Fibroblast of lung (primary cell): ENCODE measurements at regions not wholly inside any gene's neighbourhood (a gene's known extent, or its start where the extent isn't known, plus 50 kb on each side); places are given as distances from the start of the nearest gene placed in this dataset.
A peak's percentile ranks its signal among the peaks of the same experiment; 100 is the strongest.

Experiments used
- DNase-seq, 2 donors: peaks; one replicate each; pipeline versions ENCODE4 v3.0.0 to v3.0.0-alpha.2; 2010; ENCODE audit warnings: low read depth in 2 of 2
- H2AFZ ChIP-seq: 2 replicates; pipeline ENCODE4 v1.5.1; 2012; ENCODE audit warnings: low read length, control low read depth, inconsistent platforms
- H3K27ac ChIP-seq: 2 replicates; pipeline ENCODE4 v1.5.1; 2011; ENCODE audit warnings: low read length, control low read depth; ENCODE audit not compliant: insufficient read depth
- H3K27me3 ChIP-seq: 2 replicates; pipeline ENCODE4 v1.5.1; 2011; ENCODE audit warnings: mild to moderate bottlenecking, low read length; ENCODE audit not compliant: control insufficient read depth, insufficient read depth
- H3K36me3 ChIP-seq: 2 replicates; pipeline ENCODE4 v1.5.1; 2011; ENCODE audit warnings: low read length; ENCODE audit not compliant: control insufficient read depth, insufficient read depth
- H3K4me1 ChIP-seq: 2 replicates; pipeline ENCODE4 v1.5.1; 2011; ENCODE audit warnings: low read length; ENCODE audit not compliant: control insufficient read depth, insufficient read depth; ENCODE audit errors: extremely low read depth
- H3K4me2 ChIP-seq: 2 replicates; pipeline ENCODE4 v1.5.1; 2011; ENCODE audit warnings: low read length, control low read depth; ENCODE audit not compliant: insufficient read depth; ENCODE audit errors: extremely low read depth
- H3K4me3 ChIP-seq, 4 experiments: fragments of 200-600 bp in 1 of 4; sonication (generic) in 1 of 4; replicated peaks in 1 of 4; 2 replicates each; pipeline ENCODE4 v1.5.1; 2011 to 2016; ENCODE audit warnings: low read length in 4 of 4, low read depth in 3 of 4, mild to moderate bottlenecking in 3 of 4, control low read depth in 2 of 4, inconsistent platforms in 1 of 4, mixed read lengths in 1 of 4; ENCODE audit not compliant: insufficient read depth in 1 of 4; ENCODE audit errors: control extremely low read depth in 1 of 4
- H3K79me2 ChIP-seq: 2 replicates; pipeline ENCODE4 v1.5.1; 2012; ENCODE audit warnings: mild to moderate bottlenecking, low read length, inconsistent platforms; ENCODE audit not compliant: control insufficient read depth, insufficient read depth
- H3K9ac ChIP-seq: 2 replicates; pipeline ENCODE4 v1.5.1; 2011; ENCODE audit warnings: mild to moderate bottlenecking, low read length, control low read depth; ENCODE audit not compliant: insufficient read depth
- H3K9me3 ChIP-seq: 2 replicates; pipeline ENCODE4 v1.5.1; 2012; ENCODE audit warnings: low read depth, low read length; ENCODE audit not compliant: control insufficient read depth, insufficient read depth
- H4K20me1 ChIP-seq: 2 replicates; pipeline ENCODE4 v1.5.1; 2011; ENCODE audit warnings: low read length; ENCODE audit not compliant: control insufficient read depth, insufficient read depth; ENCODE audit errors: extremely low read depth
- EZH2 ChIP-seq: IDR thresholded peaks from 2 replicates; pipeline ENCODE4 v1.5.1; 2012; ENCODE audit warnings: low read length, control low read depth, mild to moderate bottlenecking; ENCODE audit errors: missing control alignments
- TF ChIP-seq, protein P1 (sequence below), 2 donors: IDR thresholded peaks in 1 of 2; conservative IDR thresholded peaks in 1 of 2; 1 replicate in 1 of 2; 2 replicates in 1 of 2; pipeline ENCODE4 v1.5.1; 2011 to 2012; ENCODE audit warnings: low read length in 2 of 2, control low read depth in 1 of 2, inconsistent platforms in 1 of 2, low read depth in 1 of 2, mild to moderate bottlenecking in 1 of 2

DNA sequence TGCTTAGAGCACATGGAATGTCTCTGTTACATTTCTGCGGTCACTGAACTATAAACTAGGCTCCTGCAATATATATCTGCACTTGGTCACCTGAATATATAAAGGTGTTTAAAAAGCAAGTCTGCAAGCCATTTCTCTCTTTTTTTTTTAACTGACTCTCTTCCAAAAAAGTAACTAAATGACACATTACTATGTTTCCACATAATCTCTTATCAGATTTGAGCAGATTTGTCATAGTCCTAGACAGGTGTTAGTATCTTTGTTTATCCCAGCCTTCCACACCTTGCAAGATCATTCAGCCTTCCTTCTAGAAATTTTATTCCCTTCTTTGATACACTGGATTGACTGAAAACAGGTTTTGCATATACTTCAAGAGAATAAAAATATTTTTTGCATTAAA is 86.7 kb upstream of the KLF7 start:
- H3K36me3 ChIP-seq = no peaks in the 10 kb centered on the region
- TF ChIP-seq EZH2 = no peak
- TF ChIP-seq, protein P1, sequence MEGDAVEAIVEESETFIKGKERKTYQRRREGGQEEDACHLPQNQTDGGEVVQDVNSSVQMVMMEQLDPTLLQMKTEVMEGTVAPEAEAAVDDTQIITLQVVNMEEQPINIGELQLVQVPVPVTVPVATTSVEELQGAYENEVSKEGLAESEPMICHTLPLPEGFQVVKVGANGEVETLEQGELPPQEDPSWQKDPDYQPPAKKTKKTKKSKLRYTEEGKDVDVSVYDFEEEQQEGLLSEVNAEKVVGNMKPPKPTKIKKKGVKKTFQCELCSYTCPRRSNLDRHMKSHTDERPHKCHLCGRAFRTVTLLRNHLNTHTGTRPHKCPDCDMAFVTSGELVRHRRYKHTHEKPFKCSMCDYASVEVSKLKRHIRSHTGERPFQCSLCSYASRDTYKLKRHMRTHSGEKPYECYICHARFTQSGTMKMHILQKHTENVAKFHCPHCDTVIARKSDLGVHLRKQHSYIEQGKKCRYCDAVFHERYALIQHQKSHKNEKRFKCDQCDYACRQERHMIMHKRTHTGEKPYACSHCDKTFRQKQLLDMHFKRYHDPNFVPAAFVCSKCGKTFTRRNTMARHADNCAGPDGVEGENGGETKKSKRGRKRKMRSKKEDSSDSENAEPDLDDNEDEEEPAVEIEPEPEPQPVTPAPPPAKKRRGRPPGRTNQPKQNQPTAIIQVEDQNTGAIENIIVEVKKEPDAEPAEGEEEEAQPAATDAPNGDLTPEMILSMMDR (conservative IDR thresholded peaks at IDR 0.05 in 1 of 2, IDR thresholded peaks at IDR 0.05 in 1 of 2; ENCODE audit: low read depth in 1 of 2, low read length in 2 of 2) = no peak
- H3K27ac ChIP-seq = no peak overlapping the region
- H3K9me3 ChIP-seq = no peaks in the 10 kb centered on the region
- no peak overlapping the region for H3K9ac ChIP-seq
- H3K4me1 ChIP-seq = peaks cover 45% of the 10 kb centered on the region
- no peaks in the 10 kb centered on the region for H3K79me2 ChIP-seq
- no peak overlapping the region for H3K4me2 ChIP-seq
- DNase-seq = no peak
- H3K27me3 ChIP-seq = no peaks in the 10 kb centered on the region
- no peak overlapping the region for H3K4me3 ChIP-seq
- H4K20me1 ChIP-seq = no peaks in the 10 kb centered on the region
- no peak overlapping the region for H2AFZ ChIP-seq

DNA sequence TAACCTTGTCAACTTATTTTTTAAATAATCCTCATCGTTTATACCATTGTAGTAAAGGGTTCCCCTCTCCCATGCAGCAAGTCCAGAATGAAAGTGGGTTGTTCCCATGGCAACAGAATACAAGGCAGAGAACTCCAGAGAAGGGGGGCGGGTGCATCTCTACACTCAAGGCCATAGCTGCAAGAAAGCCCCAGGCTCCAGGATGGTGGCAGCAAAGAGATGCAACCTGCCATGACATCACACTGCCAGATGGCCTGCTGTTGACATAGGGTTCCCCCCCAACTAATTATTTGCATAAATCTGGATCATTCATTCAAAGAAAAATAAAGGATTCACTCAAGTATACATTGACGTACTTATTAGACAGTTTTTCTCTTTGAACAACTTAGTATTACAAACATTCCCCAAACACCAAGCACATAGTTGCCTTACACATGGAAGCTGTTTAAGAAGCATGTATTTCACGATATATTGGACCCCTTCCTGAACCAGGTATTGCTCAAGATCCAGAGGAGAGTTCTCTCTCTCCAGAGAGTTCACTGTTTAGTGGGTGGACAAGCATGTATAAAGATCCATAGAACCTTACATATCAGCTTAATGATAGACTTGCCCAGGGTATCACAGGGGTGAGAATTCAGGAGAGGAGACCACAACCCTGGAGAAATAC is 87.4 kb upstream of the KLF7 start:
- H4K20me1 ChIP-seq = no peaks in the 10 kb centered on the region
- H3K4me2 ChIP-seq = no peak overlapping the region
- H3K9me3 ChIP-seq = no peaks in the 10 kb centered on the region
- H3K27ac ChIP-seq = peak overlapping the region; percentile 91
- H3K4me3 ChIP-seq = no peak overlapping the region
- peak in 1 of 2 donors; percentile 45 for DNase-seq
- H3K79me2 ChIP-seq = no peaks in the 10 kb centered on the region
- H3K4me1 ChIP-seq = peaks cover 52% of the 10 kb centered on the region
- no peaks in the 10 kb centered on the region for H3K27me3 ChIP-seq
- H3K36me3 ChIP-seq = no peaks in the 10 kb centered on the region
- no peak overlapping the region for H2AFZ ChIP-seq
- H3K9ac ChIP-seq = no peak overlapping the region
- no peak for TF ChIP-seq EZH2
- TF ChIP-seq, protein P1 (conservative IDR thresholded peaks at IDR 0.05 in 1 of 2, IDR thresholded peaks at IDR 0.05 in 1 of 2; ENCODE audit: low read depth in 1 of 2, low read length in 2 of 2) = no peak

DNA sequence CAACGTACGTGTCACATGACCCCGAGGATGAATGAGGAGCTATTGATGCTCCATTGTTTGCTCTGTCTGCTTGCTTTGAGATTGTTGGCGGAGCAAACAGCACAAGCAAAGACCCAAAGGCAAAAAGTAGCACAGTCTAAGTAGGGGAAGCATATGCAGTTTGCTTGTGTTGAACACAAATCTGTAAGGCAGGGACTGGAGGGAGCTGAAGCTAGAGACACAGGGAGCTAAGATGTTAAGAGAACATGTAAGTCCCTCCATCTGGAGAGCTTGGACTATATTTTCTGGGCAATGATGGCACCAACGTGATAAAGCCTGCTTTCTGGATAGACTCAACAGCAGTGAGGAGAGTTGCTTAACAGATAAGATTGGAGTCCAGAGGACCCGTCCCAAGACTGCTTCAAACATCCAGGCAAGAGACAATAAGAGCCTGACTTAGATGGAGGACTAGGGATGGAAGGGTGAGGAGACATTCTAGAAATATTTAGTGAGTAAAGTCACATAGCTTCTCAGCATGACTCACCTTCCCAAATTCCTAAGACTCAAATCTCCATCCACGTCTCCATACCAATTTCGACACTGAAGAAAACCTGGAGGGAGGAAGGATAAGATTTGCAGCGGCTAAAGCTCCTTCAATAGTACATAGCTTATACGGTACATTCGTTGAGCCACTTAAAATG is 88.1 kb upstream of the KLF7 start:
- peak; percentile 67 to 98 for DNase-seq
- peak overlapping the region; percentile 74 for H3K4me2 ChIP-seq
- H3K4me3 ChIP-seq = no peak overlapping the region
- H3K9ac ChIP-seq = no peak overlapping the region
- H2AFZ ChIP-seq = peak overlapping the region; percentile 42
- no peaks in the 10 kb centered on the region for H3K36me3 ChIP-seq
- peak overlapping the region; percentile 91 for H3K27ac ChIP-seq
- no peaks in the 10 kb centered on the region for H4K20me1 ChIP-seq
- TF ChIP-seq EZH2 = no peak
- TF ChIP-seq, protein P1 (conservative IDR thresholded peaks at IDR 0.05 in 1 of 2, IDR thresholded peaks at IDR 0.05 in 1 of 2; ENCODE audit: low read depth in 1 of 2, low read length in 2 of 2) = no peak
- peaks cover 54% of the 10 kb centered on the region for H3K4me1 ChIP-seq
- no peaks in the 10 kb centered on the region for H3K79me2 ChIP-seq
- H3K9me3 ChIP-seq = no peaks in the 10 kb centered on the region
- no peaks in the 10 kb centered on the region for H3K27me3 ChIP-seq
